H9 (cell line): ENCODE measurements at regions not wholly inside any gene's neighbourhood (a gene's known extent, or its start where the extent isn't known, plus 50 kb on each side); places are given as distances from the start of the nearest gene placed in this dataset.

Experiments used
- DNase-seq: peaks from one replicate; pipeline ENCODE4 v3.0.0-alpha.2; 2017
- H2AFZ ChIP-seq: one replicate; pipeline ENCODE4 v1.6.1; 2013; ENCODE audit warnings: mild to moderate bottlenecking, low read length, control low read depth, moderate library complexity
- H2AK5ac ChIP-seq: 2 replicates; pipeline ENCODE4 v1.6.1; 2013; ENCODE audit warnings: low read length, control low read depth, mixed read lengths; ENCODE audit not compliant: insufficient read length
- H2BK120ac ChIP-seq: one replicate; pipeline ENCODE4 v1.6.1; 2013; ENCODE audit warnings: low read depth, mild to moderate bottlenecking, low read length, control low read depth, inconsistent platforms; ENCODE audit not compliant: poor library complexity, severe bottlenecking
- H2BK12ac ChIP-seq: 2 replicates; pipeline ENCODE4 v1.6.1; 2013; ENCODE audit warnings: low read length, control low read depth, mixed read lengths, low read depth; ENCODE audit not compliant: insufficient read length
- H2BK15ac ChIP-seq: 2 replicates; pipeline ENCODE4 v1.6.1; 2013; ENCODE audit warnings: low read depth, low read length, control low read depth
- H2BK20ac ChIP-seq: one replicate; pipeline ENCODE4 v1.6.1; 2013; ENCODE audit warnings: low read depth, mild to moderate bottlenecking, low read length, control low read depth, inconsistent platforms; ENCODE audit not compliant: poor library complexity, severe bottlenecking
- H2BK5ac ChIP-seq: 2 replicates; pipeline ENCODE4 v1.6.1; 2013; ENCODE audit warnings: low read length, control low read depth, mixed read lengths; ENCODE audit not compliant: insufficient read length
- H3K14ac ChIP-seq: 2 replicates; pipeline ENCODE4 v1.6.1; 2013; ENCODE audit warnings: low read length, control low read depth; ENCODE audit not compliant: insufficient read depth
- H3K18ac ChIP-seq: 2 replicates; pipeline ENCODE4 v1.6.1; 2013; ENCODE audit warnings: low read depth, mild to moderate bottlenecking, mixed read lengths, low read length, control low read depth; ENCODE audit not compliant: insufficient read length
- H3K23ac ChIP-seq: 2 replicates; pipeline ENCODE4 v1.6.1; 2013; ENCODE audit warnings: low read length, control low read depth, mixed read lengths, low read depth; ENCODE audit not compliant: insufficient read length
- H3K23me2 ChIP-seq: 2 replicates; pipeline ENCODE4 v1.6.1; 2013; ENCODE audit warnings: low read depth, mild to moderate bottlenecking, mixed read lengths, low read length, control low read depth; ENCODE audit not compliant: insufficient read length, poor library complexity, severe bottlenecking
- H3K27ac ChIP-seq: 2 replicates; pipeline ENCODE4 v1.5.1; 2013; ENCODE audit warnings: low read length, control low read depth, mixed read lengths, low read depth; ENCODE audit not compliant: insufficient read length
- H3K27me3 ChIP-seq: 2 replicates; pipeline ENCODE4 v1.6.1; 2013; ENCODE audit warnings: low read length, control low read depth, inconsistent platforms; ENCODE audit not compliant: insufficient read depth
- H3K4ac ChIP-seq: 2 replicates; pipeline ENCODE4 v1.6.1; 2013; ENCODE audit warnings: low read depth, mild to moderate bottlenecking, control low read depth, inconsistent platforms, low read length, moderate library complexity
- H3K4me1 ChIP-seq: 2 replicates; pipeline ENCODE4 v1.6.1; 2013; ENCODE audit warnings: low read length, control low read depth, inconsistent platforms; ENCODE audit not compliant: insufficient read depth
- H3K4me2 ChIP-seq: 2 replicates; pipeline ENCODE4 v1.6.1; 2013; ENCODE audit warnings: low read length, control low read depth, mixed read lengths; ENCODE audit not compliant: insufficient read length, insufficient read depth
- H3K56ac ChIP-seq: 2 replicates; pipeline ENCODE4 v1.6.1; 2013; ENCODE audit warnings: low read depth, mild to moderate bottlenecking, mixed read lengths, low read length, control low read depth; ENCODE audit not compliant: insufficient read length
- H3K79me1 ChIP-seq: 2 replicates; pipeline ENCODE4 v1.6.1; 2013; ENCODE audit warnings: low read depth, mild to moderate bottlenecking, moderate library complexity, low read length, control low read depth, inconsistent platforms; ENCODE audit not compliant: insufficient read depth, poor library complexity, severe bottlenecking
- H3K79me2 ChIP-seq: 2 replicates; pipeline ENCODE4 v1.6.1; 2013; ENCODE audit warnings: low read length, control low read depth, inconsistent platforms; ENCODE audit not compliant: insufficient read depth
- H3K9ac ChIP-seq: 2 replicates; pipeline ENCODE4 v1.6.1; 2013; ENCODE audit warnings: low read length, control low read depth, mixed read lengths; ENCODE audit not compliant: insufficient read length; ENCODE audit errors: extremely low read depth
- H3K9me3 ChIP-seq: one replicate; pipeline ENCODE4 v1.6.1; 2013; ENCODE audit warnings: low read depth, low read length, inconsistent platforms; ENCODE audit not compliant: control insufficient read depth
- H3T11ph ChIP-seq: one replicate; pipeline ENCODE4 v1.6.1; 2013; ENCODE audit warnings: mild to moderate bottlenecking, low read length, control low read depth, inconsistent platforms
- H4K20me1 ChIP-seq: one replicate; pipeline ENCODE4 v1.6.1; 2013; ENCODE audit not compliant: control insufficient read depth, insufficient read length, insufficient read depth
- H4K5ac ChIP-seq: 2 replicates; pipeline ENCODE4 v1.6.1; 2013; ENCODE audit warnings: low read depth, mild to moderate bottlenecking, mixed read lengths, low read length, control low read depth; ENCODE audit not compliant: insufficient read length
- H4K8ac ChIP-seq: replicated peaks from 2 replicates; pipeline ENCODE4 v1.6.1; 2013; ENCODE audit warnings: low read length, control low read depth, mixed read lengths, low read depth; ENCODE audit not compliant: insufficient read length
- H4K91ac ChIP-seq: 2 replicates; pipeline ENCODE4 v1.6.1; 2013; ENCODE audit warnings: low read depth, mild to moderate bottlenecking, moderate library complexity, mixed read lengths, low read length, control low read depth; ENCODE audit not compliant: insufficient read length
- H3K27ac Mint-ChIP-seq, 3 experiments: 2 replicates in 2 of 3; 3 replicates in 1 of 3; pipeline ENCODE4 v1.8.0; 2020 to 2021; ENCODE audit warnings: mixed read lengths in 3 of 3, mild to moderate bottlenecking in 1 of 3, moderate library complexity in 1 of 3
- H3K27me3 Mint-ChIP-seq: 2 replicates; pipeline ENCODE4 v1.8.0; 2021; ENCODE audit warnings: low read depth, mild to moderate bottlenecking, moderate library complexity, mixed read lengths
- H3K36me3 Mint-ChIP-seq, 3 experiments: 2 replicates in 2 of 3; 3 replicates in 1 of 3; pipeline ENCODE4 v1.8.0; 2020 to 2021; ENCODE audit warnings: low read depth in 3 of 3, mixed read lengths in 3 of 3; ENCODE audit not compliant: insufficient read depth in 1 of 3
- H3K4me1 Mint-ChIP-seq, 2 experiments: 2 replicates each; pipeline ENCODE4 v1.8.0; 2020; ENCODE audit warnings: mixed read lengths in 2 of 2
- H3K4me3 Mint-ChIP-seq, 2 experiments: 2 replicates in 1 of 2; 3 replicates in 1 of 2; pipeline ENCODE4 v1.8.0; 2020 to 2021; ENCODE audit warnings: mild to moderate bottlenecking in 2 of 2, mixed read lengths in 2 of 2, moderate library complexity in 1 of 2
- H3K9me3 Mint-ChIP-seq, 2 experiments: 2 replicates in 1 of 2; 3 replicates in 1 of 2; pipeline ENCODE4 v1.8.0; 2020; ENCODE audit warnings: mild to moderate bottlenecking in 2 of 2, mixed read lengths in 2 of 2, moderate library complexity in 1 of 2
- CTCF ChIP-seq: fragments of 200-600 bp; sonication (generic); conservative IDR thresholded peaks from 3 replicates; pipeline ENCODE4 v1.8.0; 2021; ENCODE audit warnings: antibody characterized with exemption, mild to moderate bottlenecking
- WGBS: extraction: QIAGEN DNeasy Blood & Tissue Kit; methylation state at CpG from one replicate; pipeline ENCODE4 v1.1.7; 2013; ENCODE audit warnings: missing lambda C conversion rate, low lambda C conversion rate, mixed read lengths; ENCODE audit not compliant: insufficient read length; ENCODE audit errors: extremely low coverage; 5-methylcytosine and 5-hydroxymethylcytosine counted together

GRCh38 chr2:2922156-2922555 lies 455.5 kb downstream of the EIPR1 start:
- Mint-ChIP-seq H3K4me3 (no peak overlapping the region), H3K27me3 (no peaks in the 10 kb centered on the region; the same call in 1 of the 2 replicates), H3K36me3 (no peaks in the 10 kb centered on the region), H3K4me1 (no peaks in the 10 kb centered on the region), H3K9me3 (peaks cover 0 to 3% of the 10 kb centered on the region in 2 experiments; a peak in 1 of 5 replicates), H3K27ac (no peak overlapping the region; a peak in 1 of 7 replicates)
- no peak for TF ChIP-seq CTCF
- Histone ChIP-seq H3K18ac (no peak overlapping the region), H3K9me3 (no peaks in the 10 kb centered on the region), H3K56ac (no peak overlapping the region), H4K5ac (no peak overlapping the region), H4K91ac (no peak overlapping the region), H2BK120ac (no peak overlapping the region), H3K9ac (no peak overlapping the region), H3K23ac (no peak overlapping the region), H3K4me2 (no peak overlapping the region), H2BK5ac (no peak overlapping the region), H3K27ac (no peak overlapping the region), H4K8ac (no peak overlapping the region), H3K4me1 (no peaks in the 10 kb centered on the region), H2BK12ac (no peak overlapping the region), H4K20me1 (no peaks in the 10 kb centered on the region), H3K14ac (no peak overlapping the region), H3K4ac (no peak overlapping the region), H3K23me2 (no peaks in the 10 kb centered on the region), H2AFZ (no peak overlapping the region), H3K79me2 (no peaks in the 10 kb centered on the region), H3K79me1 (no peaks in the 10 kb centered on the region), H2AK5ac (no peak overlapping the region), H3K27me3 (no peaks in the 10 kb centered on the region), H3T11ph (no peak overlapping the region), H2BK15ac (no peak overlapping the region), H2BK20ac (no peak overlapping the region)
- DNase-seq = no peak
- no CpG with 5 or more reads among the region's 6 CpGs for WGBS
